ENCODE measurements at regions not wholly inside any gene's neighbourhood (a gene's known extent, or its start where the extent isn't known, plus 50 kb on each side); places are given as distances from the start of the nearest gene placed in this dataset.

DNA sequence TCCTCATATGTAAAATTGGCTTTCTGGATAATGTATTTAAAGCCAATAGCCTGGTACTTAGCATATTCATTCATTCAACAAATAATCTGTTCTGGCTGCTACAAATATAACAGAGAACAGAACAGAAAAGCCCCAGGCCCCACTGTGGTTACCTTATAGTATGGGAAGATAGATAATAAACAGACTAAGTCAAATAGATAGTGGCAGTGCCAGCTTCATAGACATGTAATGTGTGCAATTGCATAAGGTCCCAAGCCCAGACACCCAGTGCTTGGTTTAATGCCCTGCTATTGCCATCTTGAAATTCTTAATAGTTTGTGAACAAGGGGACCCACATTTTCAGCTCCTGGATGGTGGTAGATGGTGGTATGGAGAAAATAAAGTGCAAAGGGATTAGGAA lies 320.2 kb upstream of the USP15 start:
- TF ChIP-seq, protein P1, sequence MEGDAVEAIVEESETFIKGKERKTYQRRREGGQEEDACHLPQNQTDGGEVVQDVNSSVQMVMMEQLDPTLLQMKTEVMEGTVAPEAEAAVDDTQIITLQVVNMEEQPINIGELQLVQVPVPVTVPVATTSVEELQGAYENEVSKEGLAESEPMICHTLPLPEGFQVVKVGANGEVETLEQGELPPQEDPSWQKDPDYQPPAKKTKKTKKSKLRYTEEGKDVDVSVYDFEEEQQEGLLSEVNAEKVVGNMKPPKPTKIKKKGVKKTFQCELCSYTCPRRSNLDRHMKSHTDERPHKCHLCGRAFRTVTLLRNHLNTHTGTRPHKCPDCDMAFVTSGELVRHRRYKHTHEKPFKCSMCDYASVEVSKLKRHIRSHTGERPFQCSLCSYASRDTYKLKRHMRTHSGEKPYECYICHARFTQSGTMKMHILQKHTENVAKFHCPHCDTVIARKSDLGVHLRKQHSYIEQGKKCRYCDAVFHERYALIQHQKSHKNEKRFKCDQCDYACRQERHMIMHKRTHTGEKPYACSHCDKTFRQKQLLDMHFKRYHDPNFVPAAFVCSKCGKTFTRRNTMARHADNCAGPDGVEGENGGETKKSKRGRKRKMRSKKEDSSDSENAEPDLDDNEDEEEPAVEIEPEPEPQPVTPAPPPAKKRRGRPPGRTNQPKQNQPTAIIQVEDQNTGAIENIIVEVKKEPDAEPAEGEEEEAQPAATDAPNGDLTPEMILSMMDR (IDR thresholded peaks at IDR 0.05; ENCODE audit: poor library complexity, severe bottlenecking): no peak
- no peak overlapping the region for H3K27ac ChIP-seq (ENCODE audit: poor library complexity, severe bottlenecking)
- ATAC-seq (ENCODE audit: low read depth): no peak

DNA sequence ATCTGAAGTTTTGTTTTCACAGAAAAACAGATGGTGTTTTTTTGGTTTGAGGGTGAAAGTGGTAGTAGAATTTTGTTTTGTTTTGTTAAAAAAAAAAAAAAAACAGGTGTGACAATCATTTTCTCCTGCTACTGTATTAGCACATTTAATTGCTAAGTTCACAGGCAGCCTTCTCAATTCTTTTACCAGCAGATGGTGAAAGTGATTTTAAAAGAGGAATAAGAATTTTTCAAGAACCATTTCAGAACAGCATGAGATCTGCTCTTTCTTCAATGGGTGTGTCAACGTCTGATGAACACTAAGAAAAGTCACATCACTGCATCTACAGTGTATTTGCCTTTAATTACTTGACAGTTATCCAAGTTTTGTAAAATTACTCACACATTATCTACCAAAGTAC lies 303.7 kb upstream of the USP15 start:
- no peak for ATAC-seq (ENCODE audit: low read depth)

More for the DNA sequence above, 320.2 kb upstream of the USP15 start:
- no peak overlapping the region for H3K4me3 ChIP-seq (ENCODE audit: severe bottlenecking)
- DNase-seq (ENCODE audit: low spot score): no peak
- H3K27me3 ChIP-seq (ENCODE audit: insufficient read depth, poor library complexity, severe bottlenecking): no peaks in the 10 kb centered on the region
- H3K36me3 ChIP-seq (ENCODE audit: low read depth): no peaks in the 10 kb centered on the region
- H3K9me3 ChIP-seq (ENCODE audit: severe bottlenecking): no peaks in the 10 kb centered on the region
- H3K4me1 ChIP-seq (ENCODE audit: insufficient read depth, poor library complexity, severe bottlenecking): no peaks in the 10 kb centered on the region

DNA sequence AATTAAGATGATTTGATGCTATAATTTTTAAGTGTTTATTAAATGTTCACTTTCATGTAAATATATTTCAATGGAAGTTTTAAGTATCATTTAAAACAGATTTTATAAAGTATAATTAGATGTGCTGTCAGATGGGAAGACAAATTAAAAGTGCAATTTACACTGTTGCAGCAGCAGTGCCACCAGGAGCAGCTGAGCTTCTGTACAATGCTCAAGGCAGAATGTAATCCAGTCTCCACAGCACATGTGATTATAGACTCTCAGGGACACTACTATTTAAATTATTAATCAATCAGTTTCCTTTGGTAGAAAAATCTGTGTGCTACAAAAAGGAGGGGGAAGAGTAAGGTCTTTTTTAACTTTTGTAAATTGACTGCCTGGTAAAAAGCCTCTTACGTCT lies 285.7 kb upstream of the USP15 start:
- TF ChIP-seq, protein P1 (IDR thresholded peaks at IDR 0.05; ENCODE audit: poor library complexity, severe bottlenecking): no peak
- no peaks in the 10 kb centered on the region for H3K4me1 ChIP-seq (ENCODE audit: insufficient read depth, poor library complexity, severe bottlenecking)
- H3K27me3 ChIP-seq (ENCODE audit: insufficient read depth, poor library complexity, severe bottlenecking): peaks cover 9% of the 10 kb centered on the region
- DNase-seq (ENCODE audit: low spot score): no peak
- H3K27ac ChIP-seq (ENCODE audit: poor library complexity, severe bottlenecking): no peak overlapping the region
- H3K4me3 ChIP-seq (ENCODE audit: severe bottlenecking): no peak overlapping the region
- ATAC-seq (ENCODE audit: low read depth): no peak
- no peaks in the 10 kb centered on the region for H3K36me3 ChIP-seq (ENCODE audit: low read depth)
- no peaks in the 10 kb centered on the region for H3K9me3 ChIP-seq (ENCODE audit: severe bottlenecking)

More for the DNA sequence above, 303.7 kb upstream of the USP15 start:
- TF ChIP-seq, protein P1 (IDR thresholded peaks at IDR 0.05; ENCODE audit: poor library complexity, severe bottlenecking): no peak
- Histone ChIP-seq H3K9me3 (ENCODE audit: severe bottlenecking) (no peaks in the 10 kb centered on the region), H3K36me3 (ENCODE audit: low read depth) (no peaks in the 10 kb centered on the region), H3K27me3 (ENCODE audit: insufficient read depth, poor library complexity, severe bottlenecking) (no peaks in the 10 kb centered on the region), H3K27ac (ENCODE audit: poor library complexity, severe bottlenecking) (no peak overlapping the region), H3K4me3 (ENCODE audit: severe bottlenecking) (no peak overlapping the region), H3K4me1 (ENCODE audit: insufficient read depth, poor library complexity, severe bottlenecking) (no peaks in the 10 kb centered on the region)
- DNase-seq (ENCODE audit: low spot score): no peak

DNA sequence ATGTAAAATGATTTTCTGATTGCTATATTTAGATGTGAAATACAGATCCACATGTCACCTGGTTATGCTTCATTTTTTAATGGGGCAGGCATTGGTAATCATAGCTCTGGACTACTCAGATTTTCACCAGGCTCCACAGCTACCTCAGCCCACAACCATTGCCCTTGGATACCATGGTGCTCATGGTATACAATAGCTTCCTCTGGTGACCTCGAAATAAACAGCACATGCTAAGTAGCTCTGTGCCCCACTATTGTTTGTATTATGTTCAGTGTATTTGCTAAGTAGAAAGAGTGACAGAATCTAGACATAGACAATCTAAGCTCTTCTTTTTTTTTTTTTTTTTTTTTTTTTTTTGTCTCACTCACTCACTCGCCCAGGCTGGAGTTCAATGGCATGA lies 274.4 kb upstream of the USP15 start:
- TF ChIP-seq, protein P1 (IDR thresholded peaks at IDR 0.05; ENCODE audit: poor library complexity, severe bottlenecking): no peak
- Histone ChIP-seq H3K9me3 (ENCODE audit: severe bottlenecking) (no peaks in the 10 kb centered on the region), H3K27me3 (ENCODE audit: insufficient read depth, poor library complexity, severe bottlenecking) (no peaks in the 10 kb centered on the region), H3K36me3 (ENCODE audit: low read depth) (no peaks in the 10 kb centered on the region), H3K4me3 (ENCODE audit: severe bottlenecking) (no peak overlapping the region), H3K4me1 (ENCODE audit: insufficient read depth, poor library complexity, severe bottlenecking) (no peaks in the 10 kb centered on the region), H3K27ac (ENCODE audit: poor library complexity, severe bottlenecking) (no peak overlapping the region)
- ATAC-seq (ENCODE audit: low read depth): no peak
- DNase-seq (ENCODE audit: low spot score): no peak

DNA sequence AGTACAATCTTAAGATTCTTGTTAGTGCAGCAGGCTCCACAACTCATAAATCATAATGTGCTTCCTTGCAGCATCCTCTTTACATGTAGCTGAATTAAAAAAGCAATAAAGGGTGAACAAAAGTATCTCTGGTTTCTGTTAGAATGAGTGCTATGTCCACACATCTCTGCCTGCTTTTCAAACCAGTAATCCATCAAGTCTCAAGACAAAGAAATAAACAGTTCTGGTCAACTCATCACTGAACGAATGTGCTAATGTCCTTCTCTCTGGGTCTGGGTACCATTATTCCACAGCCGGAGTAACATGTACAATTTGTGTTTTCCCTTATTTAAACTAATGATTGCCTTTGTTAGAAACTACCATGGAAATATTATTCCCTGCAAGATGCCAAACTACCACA lies 273.0 kb upstream of the USP15 start:
- Histone ChIP-seq H3K9me3 (ENCODE audit: severe bottlenecking) (no peaks in the 10 kb centered on the region), H3K27ac (ENCODE audit: poor library complexity, severe bottlenecking) (no peak overlapping the region), H3K4me3 (ENCODE audit: severe bottlenecking) (no peak overlapping the region), H3K4me1 (ENCODE audit: insufficient read depth, poor library complexity, severe bottlenecking) (no peaks in the 10 kb centered on the region), H3K36me3 (ENCODE audit: low read depth) (no peaks in the 10 kb centered on the region), H3K27me3 (ENCODE audit: insufficient read depth, poor library complexity, severe bottlenecking) (no peaks in the 10 kb centered on the region)
- TF ChIP-seq, protein P1 (IDR thresholded peaks at IDR 0.05; ENCODE audit: poor library complexity, severe bottlenecking): no peak
- no peak for ATAC-seq (ENCODE audit: low read depth)
- DNase-seq (ENCODE audit: low spot score): no peak

All from RWPE2 (cell line).